Mucosa of gallbladder (tissue), 1 donor: ENCODE measurements at regions not wholly inside any gene's neighbourhood (a gene's known extent, or its start where the extent isn't known, plus 50 kb on each side); places are given as distances from the start of the nearest gene placed in this dataset.
A peak's percentile ranks its signal among the peaks of the same experiment; 100 is the strongest.

Experiments used
- DNase-seq: peaks from one replicate; pipeline ENCODE4 v3.0.0-alpha.2; 2020; ENCODE audit warnings: low spot score
- donor health status: DM: no; HTN: no; CAD: no.

DNA sequence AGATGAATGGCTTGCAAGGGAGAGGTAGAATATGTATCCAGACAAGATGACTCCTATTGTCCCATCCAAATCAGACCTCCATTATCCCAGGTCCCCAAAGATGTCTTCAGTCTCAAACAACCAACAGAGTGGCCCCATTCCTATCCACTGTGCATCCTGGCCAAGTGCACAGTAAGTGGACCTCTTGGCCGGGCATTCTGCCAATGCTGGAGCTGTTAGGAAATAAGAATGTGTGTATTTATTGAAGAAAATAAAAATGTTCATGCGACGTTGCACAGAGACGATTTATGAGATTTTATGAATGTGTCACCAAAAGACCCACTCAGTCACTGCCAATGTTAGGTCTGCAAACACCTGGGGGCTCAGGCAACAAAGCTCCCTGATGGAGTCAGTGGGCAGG, 196.0 kb downstream of the MAFB start:
- peak; percentile 39 for DNase-seq

DNA sequence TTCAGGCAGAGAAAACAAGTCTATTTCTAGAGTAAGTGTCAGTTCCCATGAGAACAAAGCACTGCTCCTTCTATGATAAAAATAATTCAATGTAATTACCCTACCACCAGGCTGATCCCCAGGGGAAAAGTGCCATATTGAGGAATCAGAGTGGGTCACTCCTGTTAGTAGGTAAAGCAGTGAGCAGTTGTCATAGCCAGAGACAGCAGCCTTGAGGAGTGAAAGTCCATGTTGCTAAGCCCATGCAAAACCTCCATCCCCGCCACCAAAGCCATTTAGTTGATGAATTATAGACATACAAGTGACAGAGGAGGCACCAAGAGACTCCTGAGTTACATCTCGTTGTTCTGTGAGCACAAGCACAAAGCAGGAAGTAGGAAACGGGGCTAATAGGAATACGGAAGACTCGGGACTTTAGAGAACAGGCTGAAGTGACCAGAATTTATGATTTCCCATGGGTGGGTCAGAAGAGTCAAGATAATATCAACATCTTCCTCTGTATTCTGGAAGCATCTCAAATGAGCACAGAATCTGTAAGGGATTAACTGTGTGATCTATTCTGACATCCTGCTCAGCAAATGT, 197.9 kb downstream of the MAFB start:
- no peak for DNase-seq

GRCh38 chr20:40489886-40490285, 199.2 kb downstream of the MAFB start:
- no peak for DNase-seq

DNA sequence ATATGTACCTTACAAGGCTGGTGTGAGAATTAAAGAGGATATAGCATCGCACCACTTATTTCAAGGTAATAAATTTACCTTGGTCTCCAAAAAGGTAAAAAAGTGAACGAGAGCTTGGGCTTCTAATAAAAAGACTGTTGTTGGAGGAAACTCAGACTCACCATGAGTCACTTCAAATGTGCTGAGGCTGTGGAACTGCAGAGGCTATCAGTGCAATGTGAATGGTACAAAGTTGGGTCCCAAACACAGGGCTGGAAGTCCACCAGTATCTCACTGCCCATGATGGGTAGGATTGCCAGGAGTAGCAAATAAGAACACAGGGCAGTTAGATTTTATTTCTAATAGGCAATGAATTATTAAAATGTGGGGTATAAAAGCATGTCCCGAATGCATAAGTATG, 200.6 kb downstream of the MAFB start:
- DNase-seq = no peak

GRCh38 chr20:40486297-40486696, 202.7 kb downstream of the MAFB start:
- DNase-seq = no peak

- DNase-seq = no peak
These were observed 207.1 kb downstream of the MAFB start for GRCh38 chr20:40481743-40482458.

GRCh38 chr20:40481337-40481736, 207.7 kb downstream of the MAFB start:
- DNase-seq = no peak

- DNase-seq = no peak
These were observed 211.2 kb downstream of the MAFB start for GRCh38 chr20:40477805-40478204.

DNA sequence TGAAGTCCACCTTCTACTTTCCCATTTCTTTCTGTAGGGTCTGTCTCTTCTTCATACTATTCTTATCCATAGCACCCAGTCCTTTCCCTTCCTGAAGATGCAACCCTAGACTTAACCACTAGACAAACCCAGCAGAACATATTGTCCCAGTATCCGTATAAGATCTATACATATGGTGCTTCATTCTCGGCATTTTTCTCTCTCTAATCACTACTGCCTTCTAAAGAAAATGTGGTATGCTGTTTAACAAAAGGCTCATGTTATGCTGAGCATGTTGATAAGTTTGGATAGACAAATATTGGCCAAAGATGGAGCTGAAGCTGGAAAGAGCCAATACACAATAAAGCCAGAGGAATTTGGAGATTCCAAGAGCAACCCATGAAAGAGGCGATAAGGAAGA, 212.6 kb downstream of the MAFB start:
- no peak for DNase-seq

- no peak for DNase-seq
These were observed 216.1 kb downstream of the MAFB start for GRCh38 chr20:40472905-40473304.

- DNase-seq = no peak
These were observed 217.8 kb downstream of the MAFB start for GRCh38 chr20:40471261-40471629.

DNA sequence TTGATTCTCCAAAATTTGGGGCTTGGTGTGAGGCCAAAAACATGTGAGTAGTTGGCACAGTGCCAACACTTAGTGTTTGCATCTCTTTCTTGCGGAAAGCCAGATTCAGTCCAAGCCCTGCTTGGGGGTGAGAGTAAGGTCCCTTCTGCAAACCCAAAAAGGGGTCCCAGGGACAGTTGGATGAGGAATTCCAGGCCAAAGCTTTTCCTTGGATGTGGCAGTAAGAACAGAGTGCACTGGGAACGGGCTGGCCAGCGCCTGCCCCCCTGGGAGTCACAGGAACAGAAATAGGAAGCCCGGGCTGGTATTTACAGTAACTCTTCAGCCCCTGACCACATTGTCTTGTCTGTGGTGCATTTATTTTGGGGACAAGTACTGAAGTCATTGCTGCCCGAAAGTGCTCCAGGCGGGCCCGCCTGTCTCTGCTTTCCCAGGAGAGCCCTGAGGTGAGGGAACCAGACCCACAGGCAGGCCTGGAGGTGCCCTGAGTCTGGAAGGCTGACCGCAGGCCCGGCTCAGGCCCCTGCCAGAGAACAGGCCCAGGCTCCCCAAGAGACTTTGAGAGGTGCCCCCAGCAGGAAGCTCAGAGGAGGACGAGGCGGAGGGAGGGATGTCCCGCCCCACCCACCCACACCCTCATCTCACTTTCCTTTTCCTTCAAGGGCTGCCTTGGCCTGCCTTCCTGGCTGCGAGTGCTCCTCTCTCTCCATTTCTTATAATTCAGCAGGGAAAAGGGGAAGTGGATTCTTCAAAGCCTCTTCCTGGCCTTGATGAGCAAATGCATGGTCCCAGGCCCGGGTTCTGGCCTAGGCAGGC, 218.4 kb downstream of the MAFB start:
- DNase-seq = peak; percentile 14

- no peak for DNase-seq
These were observed 220.3 kb downstream of the MAFB start for GRCh38 chr20:40468759-40469158.

DNA sequence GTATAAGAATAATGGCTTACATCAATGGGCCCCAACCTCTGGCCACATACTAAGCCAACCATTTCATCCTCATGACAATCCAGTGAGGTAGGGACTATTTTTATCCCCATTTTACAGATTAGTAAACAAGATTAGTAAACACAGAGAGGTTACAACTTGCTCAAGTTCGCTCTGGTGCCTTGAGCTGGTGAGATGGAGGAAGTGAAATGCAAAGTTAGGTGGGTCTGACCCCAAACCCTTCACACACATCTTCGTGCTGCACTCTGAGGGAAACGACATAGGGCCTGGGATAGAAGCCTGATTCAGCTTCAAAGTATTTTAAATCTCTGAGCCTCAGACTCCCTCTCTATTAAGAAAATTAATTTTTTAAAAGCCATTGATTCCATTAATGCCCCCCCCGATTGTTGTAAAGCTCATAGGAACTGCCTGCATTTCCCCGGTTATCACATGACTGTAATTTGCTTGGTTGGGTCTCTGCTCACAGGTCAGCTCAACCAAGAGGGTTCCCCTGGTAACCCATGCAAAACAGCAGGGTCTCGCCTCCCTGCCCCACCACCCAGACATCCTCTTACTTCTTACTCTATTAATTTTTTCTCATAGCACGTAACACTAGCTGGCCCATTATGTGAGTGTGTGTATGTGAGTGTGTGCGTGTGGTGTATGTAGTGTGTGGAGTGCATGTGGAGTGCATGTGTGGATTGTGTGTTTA, 221.2 kb downstream of the MAFB start:
- no peak for DNase-seq

- no peak for DNase-seq
These were observed 222.0 kb downstream of the MAFB start for GRCh38 chr20:40467067-40467466.

DNA sequence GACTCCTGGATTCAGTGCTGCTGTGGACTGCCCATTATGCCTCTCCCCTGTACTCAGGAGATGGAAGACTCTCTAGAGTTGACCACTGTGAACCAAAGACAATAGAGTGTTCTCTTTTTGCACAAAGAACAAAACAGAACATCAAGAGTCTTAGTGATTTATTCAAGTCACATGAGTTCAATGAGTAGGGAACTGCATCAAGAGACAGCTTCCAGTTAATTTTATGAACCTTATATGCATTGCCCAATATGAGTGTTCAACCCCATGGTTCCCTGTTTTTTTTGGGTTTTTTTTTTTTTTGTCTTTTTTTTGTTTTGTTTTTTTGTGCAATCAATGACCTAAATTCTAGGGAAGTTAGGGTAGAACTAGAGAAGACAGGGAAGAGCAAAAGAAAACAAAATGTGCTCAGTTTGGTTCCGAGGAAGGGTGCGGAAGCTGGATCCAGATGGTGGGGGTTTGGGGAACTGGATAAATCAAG, 224.3 kb downstream of the MAFB start:
- DNase-seq = no peak

DNA sequence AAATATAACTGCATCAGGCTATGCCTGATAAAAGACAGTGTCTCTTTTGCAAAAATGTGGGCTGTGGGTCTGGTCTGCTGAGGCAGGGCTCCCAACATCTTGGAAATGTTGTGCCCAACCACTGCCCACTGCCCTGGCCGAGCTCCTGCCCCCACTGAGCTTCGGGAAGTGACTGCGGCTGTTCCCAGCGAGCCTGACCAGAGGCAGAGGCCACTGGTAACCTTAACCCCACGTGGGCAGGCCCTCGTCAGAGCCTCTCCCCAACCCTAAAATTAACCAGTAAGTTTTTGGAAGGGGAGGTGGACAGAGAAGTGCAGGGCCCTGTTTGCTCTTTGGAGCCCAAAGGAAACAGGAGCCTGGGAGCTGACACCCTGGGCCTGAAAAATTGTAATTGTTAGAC, 225.9 kb downstream of the MAFB start:
- DNase-seq = no peak

DNA sequence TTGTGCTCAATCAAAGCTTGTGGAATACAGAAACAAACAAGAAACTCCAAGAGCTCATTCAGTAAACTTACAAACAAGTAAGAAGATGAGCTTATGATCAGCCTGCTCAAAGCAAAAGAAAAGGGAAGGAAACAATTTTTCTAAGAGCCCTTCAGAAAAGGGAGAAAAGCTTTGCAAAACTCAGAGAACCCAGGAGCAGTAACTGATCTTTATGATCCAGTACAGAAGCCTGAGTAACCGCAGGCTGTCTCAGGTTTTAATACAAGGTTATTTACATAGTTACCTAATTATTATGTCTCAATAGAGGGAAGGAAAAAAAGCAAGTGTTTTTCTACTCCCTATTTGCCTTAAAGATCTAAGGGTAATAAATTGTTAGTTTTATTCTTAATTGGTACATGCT, 226.5 kb downstream of the MAFB start:
- no peak for DNase-seq

DNA sequence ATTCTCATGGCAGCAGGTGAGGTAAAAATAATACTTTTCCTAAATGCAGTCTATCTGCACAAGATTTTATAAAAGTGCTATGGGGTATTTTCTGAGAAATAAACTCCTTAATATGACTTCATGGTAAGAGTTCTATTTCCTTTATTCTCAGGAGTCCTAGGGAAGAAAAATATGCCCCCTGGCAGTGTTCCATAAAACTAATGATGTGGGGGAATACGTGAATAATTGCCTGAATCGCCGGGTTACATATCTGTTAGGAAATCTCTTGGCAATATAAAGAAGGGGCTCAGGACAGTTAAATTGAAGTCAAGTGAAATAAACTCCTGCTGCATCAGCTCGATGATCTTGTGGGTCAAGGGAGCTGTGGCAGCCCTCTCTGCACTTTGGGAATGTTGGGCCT, 229.7 kb downstream of the MAFB start:
- no peak for DNase-seq

GRCh38 chr20:40457404-40457803, 231.6 kb downstream of the MAFB start:
- no peak for DNase-seq

DNA sequence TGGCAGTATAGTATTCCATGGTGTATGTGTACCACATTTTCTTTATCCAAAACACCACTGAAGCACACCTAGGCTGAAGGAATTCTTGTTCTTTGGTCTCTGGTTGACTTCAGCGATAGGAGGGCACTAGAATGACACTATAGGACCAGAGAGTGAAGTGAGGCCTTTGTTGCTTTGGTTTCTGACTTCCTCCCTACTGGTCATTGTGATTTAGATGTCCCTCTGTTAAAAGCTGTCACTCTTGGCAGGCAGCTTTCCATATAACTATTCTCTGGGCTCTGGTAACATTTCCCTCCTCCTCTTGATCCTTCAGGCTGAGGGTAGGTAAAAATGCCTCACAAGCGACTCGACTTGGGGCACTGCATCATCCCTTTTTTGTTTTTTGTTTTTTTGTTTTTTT, 236.3 kb downstream of the MAFB start:
- no peak for DNase-seq

DNA sequence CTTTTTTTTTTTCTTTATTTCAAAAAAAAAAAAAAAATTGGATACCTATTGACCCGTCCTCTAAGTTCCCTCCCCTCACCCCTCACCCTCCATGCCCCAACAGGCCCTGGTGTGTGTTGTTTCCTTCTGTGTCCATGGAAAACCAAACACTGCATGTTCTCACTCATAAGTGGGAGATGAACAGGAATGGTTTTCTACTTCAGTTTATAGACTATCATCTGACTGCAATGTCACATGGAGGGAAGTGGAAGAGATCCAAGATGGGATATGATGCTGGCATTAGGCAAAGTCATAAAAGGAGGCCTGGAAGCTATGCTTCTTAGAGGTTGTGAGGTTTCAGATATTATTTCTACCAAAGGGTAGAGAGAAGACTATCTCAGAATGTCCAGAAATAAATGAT, 237.5 kb downstream of the MAFB start:
- no peak for DNase-seq
